Endothelial cell (in vitro differentiated cells): ENCODE measurements at regions not wholly inside any gene's neighbourhood (a gene's known extent, or its start where the extent isn't known, plus 50 kb on each side); places are given as distances from the start of the nearest gene placed in this dataset.

Source experiments
- DNase-seq: peaks from one replicate; pipeline ENCODE4 v3.0.0; 2021; ENCODE audit warnings: low spot score
- H3K27ac Mint-ChIP-seq: one replicate; pipeline ENCODE4 v1.8.0; 2021; ENCODE audit warnings: mixed read lengths, inconsistent platforms; ENCODE audit not compliant: unreplicated experiment
- H3K27me3 Mint-ChIP-seq: one replicate; pipeline ENCODE4 v1.8.0; 2021; ENCODE audit warnings: mild to moderate bottlenecking, moderate library complexity, mixed read lengths, inconsistent platforms; ENCODE audit not compliant: unreplicated experiment
- H3K36me3 Mint-ChIP-seq: one replicate; pipeline ENCODE4 v1.8.0; 2021; ENCODE audit warnings: mild to moderate bottlenecking, low read depth, mixed read lengths, inconsistent platforms; ENCODE audit not compliant: unreplicated experiment
- H3K4me1 Mint-ChIP-seq: one replicate; pipeline ENCODE4 v1.8.0; 2021; ENCODE audit warnings: mild to moderate bottlenecking, mixed read lengths, inconsistent platforms; ENCODE audit not compliant: unreplicated experiment
- H3K4me3 Mint-ChIP-seq: one replicate; pipeline ENCODE4 v1.8.0; 2021; ENCODE audit warnings: mild to moderate bottlenecking, mixed read lengths, inconsistent platforms; ENCODE audit not compliant: unreplicated experiment
- H3K9me3 Mint-ChIP-seq: one replicate; pipeline ENCODE4 v1.8.0; 2021; ENCODE audit warnings: mixed read lengths, inconsistent platforms; ENCODE audit not compliant: unreplicated experiment
- TF ChIP-seq, protein P1 (sequence below): fragments of 200-600 bp; sonication (generic); IDR thresholded peaks from one replicate; pipeline ENCODE4 v1.5.0; 2021; ENCODE audit warnings: antibody characterized with exemption; ENCODE audit not compliant: unreplicated experiment

DNA sequence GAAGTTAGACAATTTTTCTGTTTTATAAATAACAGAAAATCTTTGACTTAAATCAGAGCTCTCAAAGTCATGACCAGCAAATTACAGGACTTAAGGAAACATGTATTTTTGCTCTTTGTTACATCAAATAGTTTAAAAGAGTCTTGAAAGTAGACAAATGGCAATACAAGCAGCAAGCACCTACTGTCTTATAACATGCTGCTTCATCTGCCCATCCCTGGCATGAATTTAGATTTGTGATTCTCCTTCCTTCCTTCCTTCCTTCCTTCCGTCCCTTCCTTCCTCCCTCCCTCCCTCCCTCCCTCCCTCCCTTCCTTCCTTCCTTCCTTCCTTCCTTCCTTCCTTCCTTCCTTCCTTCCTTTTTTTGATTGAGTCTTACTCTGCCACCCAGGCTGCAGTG lies 715.6 kb upstream of the FLRT2 start:
- no peak overlapping the region for H3K4me3 Mint-ChIP-seq
- TF ChIP-seq, protein P1, sequence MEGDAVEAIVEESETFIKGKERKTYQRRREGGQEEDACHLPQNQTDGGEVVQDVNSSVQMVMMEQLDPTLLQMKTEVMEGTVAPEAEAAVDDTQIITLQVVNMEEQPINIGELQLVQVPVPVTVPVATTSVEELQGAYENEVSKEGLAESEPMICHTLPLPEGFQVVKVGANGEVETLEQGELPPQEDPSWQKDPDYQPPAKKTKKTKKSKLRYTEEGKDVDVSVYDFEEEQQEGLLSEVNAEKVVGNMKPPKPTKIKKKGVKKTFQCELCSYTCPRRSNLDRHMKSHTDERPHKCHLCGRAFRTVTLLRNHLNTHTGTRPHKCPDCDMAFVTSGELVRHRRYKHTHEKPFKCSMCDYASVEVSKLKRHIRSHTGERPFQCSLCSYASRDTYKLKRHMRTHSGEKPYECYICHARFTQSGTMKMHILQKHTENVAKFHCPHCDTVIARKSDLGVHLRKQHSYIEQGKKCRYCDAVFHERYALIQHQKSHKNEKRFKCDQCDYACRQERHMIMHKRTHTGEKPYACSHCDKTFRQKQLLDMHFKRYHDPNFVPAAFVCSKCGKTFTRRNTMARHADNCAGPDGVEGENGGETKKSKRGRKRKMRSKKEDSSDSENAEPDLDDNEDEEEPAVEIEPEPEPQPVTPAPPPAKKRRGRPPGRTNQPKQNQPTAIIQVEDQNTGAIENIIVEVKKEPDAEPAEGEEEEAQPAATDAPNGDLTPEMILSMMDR, result no peak

DNA sequence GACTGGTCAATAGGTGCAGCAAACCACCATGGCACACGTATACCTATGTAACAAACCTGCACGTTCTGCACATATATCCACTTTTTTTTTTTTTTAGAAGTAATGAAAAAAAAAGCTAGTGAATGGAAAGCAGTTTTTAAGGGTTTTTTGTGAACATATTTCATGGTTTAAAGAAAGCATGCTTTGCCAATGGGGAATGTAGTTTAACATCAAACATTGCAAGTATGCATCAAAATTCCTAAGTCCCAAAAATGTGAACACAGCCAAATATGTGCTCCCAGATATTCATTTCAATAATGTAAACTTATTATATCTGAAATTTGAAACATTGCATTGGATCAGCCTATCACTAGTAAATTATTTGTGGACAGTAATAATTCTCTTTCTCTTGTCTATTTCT lies 710.4 kb upstream of the FLRT2 start:
- H3K36me3 Mint-ChIP-seq, result no peaks in the 10 kb centered on the region
- no peaks in the 10 kb centered on the region for H3K9me3 Mint-ChIP-seq
- no peaks in the 10 kb centered on the region for H3K27me3 Mint-ChIP-seq
- H3K27ac Mint-ChIP-seq, result no peak overlapping the region
- no peaks in the 10 kb centered on the region for H3K4me1 Mint-ChIP-seq
- no peak overlapping the region for H3K4me3 Mint-ChIP-seq
- TF ChIP-seq, protein P1, result no peak
- DNase-seq, result no peak

More for the DNA sequence above, 715.6 kb upstream of the FLRT2 start:
- H3K4me1 Mint-ChIP-seq, result no peaks in the 10 kb centered on the region
- H3K27ac Mint-ChIP-seq, result no peak overlapping the region
- no peaks in the 10 kb centered on the region for H3K27me3 Mint-ChIP-seq
- no peak for DNase-seq
- H3K36me3 Mint-ChIP-seq, result no peaks in the 10 kb centered on the region
- no peaks in the 10 kb centered on the region for H3K9me3 Mint-ChIP-seq

DNA sequence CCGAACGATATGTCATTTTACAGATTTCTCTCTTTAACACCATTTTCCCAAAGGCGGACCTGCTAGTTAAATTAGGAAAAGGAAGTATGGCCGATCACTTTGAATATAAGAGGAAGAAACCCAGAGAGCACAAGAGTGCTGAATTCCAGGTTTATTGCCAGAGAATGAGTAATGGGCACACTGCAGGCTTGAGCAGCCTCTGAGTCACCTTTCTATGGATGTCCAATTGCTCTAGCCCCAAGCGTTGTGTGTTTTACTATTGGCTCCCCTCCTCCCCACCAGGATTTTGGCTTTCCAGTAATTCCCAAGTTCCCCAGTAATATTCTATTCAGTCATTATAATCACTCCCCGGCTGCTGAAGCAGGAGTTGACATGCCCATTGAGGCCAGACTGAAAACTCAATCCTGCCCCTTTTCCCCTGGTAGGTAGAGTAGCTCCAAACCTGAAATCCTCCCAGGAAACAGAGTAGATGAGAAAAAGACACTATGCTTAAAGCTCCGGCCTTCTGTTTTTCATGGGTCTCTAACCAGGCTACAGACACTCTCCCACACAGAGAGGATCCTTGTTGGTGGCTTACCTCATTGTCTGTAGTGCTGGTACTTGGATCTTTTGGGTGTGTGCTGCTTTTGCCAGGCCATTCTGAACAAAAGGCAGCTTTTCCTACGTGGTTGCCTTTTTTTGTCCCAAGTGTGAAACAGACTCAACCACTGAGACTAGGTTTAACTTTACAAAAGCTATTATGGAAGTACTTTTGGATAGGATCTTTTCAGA lies 704.3 kb upstream of the FLRT2 start:
- Mint-ChIP-seq H3K4me3 (no peak overlapping the region), H3K9me3 (no peaks in the 10 kb centered on the region), H3K36me3 (no peaks in the 10 kb centered on the region), H3K27ac (no peak overlapping the region), H3K4me1 (peaks cover 7% of the 10 kb centered on the region), H3K27me3 (no peaks in the 10 kb centered on the region)
- TF ChIP-seq, protein P1, result no peak
- no peak for DNase-seq

DNA sequence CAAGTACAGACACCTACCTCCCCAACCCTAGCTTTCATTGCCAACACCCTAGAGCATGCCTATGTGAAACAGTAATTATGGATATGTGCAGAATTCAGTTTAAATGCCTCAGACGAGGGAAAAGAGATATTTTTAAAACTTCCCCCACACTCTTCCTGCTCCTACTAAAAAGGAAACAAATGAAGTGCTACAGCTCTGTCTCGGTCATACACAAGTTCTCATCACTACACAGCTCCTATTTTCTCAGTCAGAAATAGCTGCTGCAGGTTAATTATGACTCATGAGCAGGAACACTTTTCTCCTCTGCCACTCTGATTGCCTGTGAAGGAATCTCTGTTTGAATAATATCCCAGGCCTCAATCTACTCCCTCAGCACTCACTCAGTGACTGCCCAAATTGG lies 703.6 kb upstream of the FLRT2 start:
- H3K4me3 Mint-ChIP-seq, result no peak overlapping the region
- H3K27me3 Mint-ChIP-seq, result no peaks in the 10 kb centered on the region
- H3K27ac Mint-ChIP-seq, result no peak overlapping the region
- no peaks in the 10 kb centered on the region for H3K9me3 Mint-ChIP-seq
- no peak for DNase-seq
- no peaks in the 10 kb centered on the region for H3K36me3 Mint-ChIP-seq
- TF ChIP-seq, protein P1, result no peak
- H3K4me1 Mint-ChIP-seq, result peaks cover 7% of the 10 kb centered on the region

DNA sequence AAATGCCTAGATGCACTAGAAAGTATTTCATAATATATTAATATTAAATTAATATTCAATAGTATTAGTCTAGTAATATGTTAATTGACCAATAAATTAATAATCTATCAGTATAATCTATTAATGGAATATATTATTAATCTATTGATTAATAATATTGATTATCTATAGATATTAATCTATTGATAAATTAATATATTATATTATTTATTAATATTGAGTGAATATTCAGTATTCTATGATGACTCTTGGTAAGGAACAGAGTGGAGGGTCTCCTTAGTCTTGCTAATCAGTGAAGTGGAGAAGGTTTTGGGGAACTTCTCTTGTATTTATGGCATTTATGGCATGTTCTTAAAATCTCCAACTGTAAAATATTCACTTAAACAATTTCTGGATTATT lies 679.3 kb upstream of the FLRT2 start:
- Mint-ChIP-seq H3K9me3 (no peaks in the 10 kb centered on the region), H3K4me3 (no peak overlapping the region), H3K36me3 (no peaks in the 10 kb centered on the region)

More for the DNA sequence above, 679.3 kb upstream of the FLRT2 start:
- H3K27me3 Mint-ChIP-seq, result no peaks in the 10 kb centered on the region
- no peaks in the 10 kb centered on the region for H3K4me1 Mint-ChIP-seq
- TF ChIP-seq, protein P1, result no peak
- no peak for DNase-seq
- H3K27ac Mint-ChIP-seq, result no peak overlapping the region
